GM12873 (cell line): ENCODE measurements at regions not wholly inside any gene's neighbourhood (a gene's known extent, or its start where the extent isn't known, plus 50 kb on each side); places are given as distances from the start of the nearest gene placed in this dataset.

Experiments used
- CTCF ChIP-seq: IDR thresholded peaks from 2 replicates; pipeline ENCODE4 v1.5.1; 2012; ENCODE audit warnings: low read depth, mild to moderate bottlenecking, moderate library complexity, low read length, control low read depth; ENCODE audit not compliant: insufficient read depth; ENCODE audit errors: missing control alignments

- no peak for TF ChIP-seq CTCF
These were observed 59.1 kb upstream of the FRY start for GRCh38 chr13:31972453-31972852.

GRCh38 chr13:31978021-31978420 is 53.6 kb upstream of the FRY start:
- TF ChIP-seq CTCF = no peak

GRCh38 chr13:31980830-31981229 is 50.7 kb upstream of the FRY start:
- no peak for TF ChIP-seq CTCF
